ENCODE measurements at regions not wholly inside any gene's neighbourhood (a gene's known extent, or its start where the extent isn't known, plus 50 kb on each side); places are given as distances from the start of the nearest gene placed in this dataset.

- TF ChIP-seq ARNTL (CRISPR knock-in tag; IDR thresholded peaks at IDR 0.05; ENCODE audit: borderline replicate concordance, low read depth) (no peak), CSRNP3 (CRISPR knock-in tag; IDR thresholded peaks at IDR 0.05) (no peak), POU6F1 (CRISPR knock-in tag; IDR thresholded peaks at IDR 0.05; ENCODE audit: borderline replicate concordance, low read depth) (no peak), TCF4 (CRISPR knock-in tag; IDR thresholded peaks at IDR 0.05; ENCODE audit: borderline replicate concordance) (no peak), TSHZ2 (CRISPR knock-in tag; IDR thresholded peaks at IDR 0.05) (no peak), PATZ1 (CRISPR knock-in tag; IDR thresholded peaks at IDR 0.05; ENCODE audit: borderline replicate concordance) (no peak), ZNF565 (CRISPR knock-in tag; conservative IDR thresholded peaks at IDR 0.05; ENCODE audit: low read depth) (no peak), ZFP3 (CRISPR knock-in tag; IDR thresholded peaks at IDR 0.05) (no peak), CSDC2 (CRISPR knock-in tag; IDR thresholded peaks at IDR 0.05) (no peak), SNAI2 (CRISPR knock-in tag; IDR thresholded peaks at IDR 0.05) (no peak), TOX (CRISPR knock-in tag; IDR thresholded peaks at IDR 0.05; ENCODE audit: borderline replicate concordance) (no peak), CREB5 (CRISPR knock-in tag; IDR thresholded peaks at IDR 0.05; ENCODE audit: low read depth) (no peak), ZC3H10 (CRISPR knock-in tag; IDR thresholded peaks at IDR 0.05) (no peak), BACH2 (CRISPR knock-in tag; IDR thresholded peaks at IDR 0.05; ENCODE audit: borderline replicate concordance) (no peak), RARB (CRISPR knock-in tag; IDR thresholded peaks at IDR 0.05) (no peak), ZFP30 (CRISPR knock-in tag; IDR thresholded peaks at IDR 0.05) (no peak), GLIS3 (CRISPR knock-in tag; IDR thresholded peaks at IDR 0.05) (no peak), ESRRG (CRISPR knock-in tag; IDR thresholded peaks at IDR 0.05) (no peak), ZNF8 (CRISPR knock-in tag; IDR thresholded peaks at IDR 0.05) (no peak)
- no peak for ATAC-seq
These were observed 434.5 kb upstream of the TRPC7 start for GRCh38 chr5:136799806-136800372.

GRCh38 chr5:136793300-136793699, 428.0 kb upstream of the TRPC7 start:
- ATAC-seq = no peak
- no peak for TF ChIP-seq CSRNP3 (CRISPR knock-in tag; IDR thresholded peaks at IDR 0.05)
- TF ChIP-seq TCF4 (CRISPR knock-in tag; IDR thresholded peaks at IDR 0.05; ENCODE audit: borderline replicate concordance) = no peak
- no peak for TF ChIP-seq TSHZ2 (CRISPR knock-in tag; IDR thresholded peaks at IDR 0.05)
- TF ChIP-seq GLIS3 (CRISPR knock-in tag; IDR thresholded peaks at IDR 0.05) = no peak
- TF ChIP-seq PATZ1 (CRISPR knock-in tag; IDR thresholded peaks at IDR 0.05; ENCODE audit: borderline replicate concordance) = no peak
- TF ChIP-seq ZNF8 (CRISPR knock-in tag; IDR thresholded peaks at IDR 0.05) = no peak
- no peak for TF ChIP-seq CSDC2 (CRISPR knock-in tag; IDR thresholded peaks at IDR 0.05)
- no peak for TF ChIP-seq ISL1 (CRISPR knock-in tag; IDR thresholded peaks at IDR 0.05)
- no peak for TF ChIP-seq TOX (CRISPR knock-in tag; IDR thresholded peaks at IDR 0.05; ENCODE audit: borderline replicate concordance)
- TF ChIP-seq ZC3H10 (CRISPR knock-in tag; IDR thresholded peaks at IDR 0.05) = no peak

Measured in SK-N-SH treated with all-trans-retinoic acid at 6 μM for 48 hours (cell line).